OCI-LY1 (cell line): ENCODE measurements at regions not wholly inside any gene's neighbourhood (a gene's known extent, or its start where the extent isn't known, plus 50 kb on each side); places are given as distances from the start of the nearest gene placed in this dataset.

Source experiments
- EZH2 ChIP-seq: fragments of 200-600 bp; sonication (generic), shearing (Covaris generic); IDR thresholded peaks from 2 replicates; pipeline ENCODE4 v1.8.0; 2017; ENCODE audit warnings: borderline replicate concordance, mixed run types, mild to moderate bottlenecking, antibody characterized with exemption, low read length, moderate library complexity, mixed read lengths
- TF ChIP-seq, protein P1 (sequence below): fragments of 200-600 bp; sonication (generic), shearing (Covaris generic); IDR thresholded peaks from 2 replicates; pipeline ENCODE4 v1.5.1; 2017; ENCODE audit warnings: mild to moderate bottlenecking, antibody characterized with exemption, low read length, moderate library complexity, mixed read lengths

DNA sequence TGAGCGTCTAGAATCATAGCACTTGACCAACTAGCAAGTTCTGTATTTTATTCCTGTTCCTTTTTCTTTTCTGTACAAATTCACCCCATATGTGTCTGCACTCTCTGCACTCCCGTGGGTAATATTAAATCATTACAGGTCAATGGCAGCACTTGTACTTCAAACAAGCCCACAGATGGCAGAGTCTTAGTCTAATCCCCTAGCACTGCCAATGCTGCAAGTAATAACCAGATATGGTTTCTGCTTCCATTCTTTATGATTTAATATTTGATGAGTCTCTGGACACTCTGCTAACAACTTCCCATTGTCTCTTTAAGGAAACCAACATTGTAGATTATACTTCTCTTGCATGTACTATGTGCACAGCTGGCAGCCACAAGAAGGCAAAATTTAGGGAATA, 343.8 kb upstream of the CHD1 start:
- TF ChIP-seq, protein P1, sequence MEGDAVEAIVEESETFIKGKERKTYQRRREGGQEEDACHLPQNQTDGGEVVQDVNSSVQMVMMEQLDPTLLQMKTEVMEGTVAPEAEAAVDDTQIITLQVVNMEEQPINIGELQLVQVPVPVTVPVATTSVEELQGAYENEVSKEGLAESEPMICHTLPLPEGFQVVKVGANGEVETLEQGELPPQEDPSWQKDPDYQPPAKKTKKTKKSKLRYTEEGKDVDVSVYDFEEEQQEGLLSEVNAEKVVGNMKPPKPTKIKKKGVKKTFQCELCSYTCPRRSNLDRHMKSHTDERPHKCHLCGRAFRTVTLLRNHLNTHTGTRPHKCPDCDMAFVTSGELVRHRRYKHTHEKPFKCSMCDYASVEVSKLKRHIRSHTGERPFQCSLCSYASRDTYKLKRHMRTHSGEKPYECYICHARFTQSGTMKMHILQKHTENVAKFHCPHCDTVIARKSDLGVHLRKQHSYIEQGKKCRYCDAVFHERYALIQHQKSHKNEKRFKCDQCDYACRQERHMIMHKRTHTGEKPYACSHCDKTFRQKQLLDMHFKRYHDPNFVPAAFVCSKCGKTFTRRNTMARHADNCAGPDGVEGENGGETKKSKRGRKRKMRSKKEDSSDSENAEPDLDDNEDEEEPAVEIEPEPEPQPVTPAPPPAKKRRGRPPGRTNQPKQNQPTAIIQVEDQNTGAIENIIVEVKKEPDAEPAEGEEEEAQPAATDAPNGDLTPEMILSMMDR, result no peak
- no peak for TF ChIP-seq EZH2
